ENCODE measurements at regions not wholly inside any gene's neighbourhood (a gene's known extent, or its start where the extent isn't known, plus 50 kb on each side); places are given as distances from the start of the nearest gene placed in this dataset.

- no peaks in the 10 kb centered on the region for H3K27me3 ChIP-seq (ENCODE audit: control insufficient read depth, insufficient read depth, low read length)
- no peak for DNase-seq (ENCODE audit: low read depth in 2 of 2)
- no peaks in the 10 kb centered on the region for H4K20me1 ChIP-seq (ENCODE audit: control insufficient read depth, extremely low read depth, insufficient read depth, low read length)
- H3K9ac ChIP-seq (ENCODE audit: insufficient read depth, low read length) = no peak overlapping the region
- H3K36me3 ChIP-seq (ENCODE audit: control insufficient read depth, insufficient read depth, low read length) = no peaks in the 10 kb centered on the region
- no peaks in the 10 kb centered on the region for H3K4me1 ChIP-seq (ENCODE audit: control insufficient read depth, extremely low read depth, insufficient read depth, low read length)
- no peak overlapping the region for H3K4me3 ChIP-seq (replicated peaks in 1 of 4; ENCODE audit: control extremely low read depth in 1 of 4, insufficient read depth in 1 of 4, low read depth in 3 of 4, low read length in 4 of 4)
- H3K9me3 ChIP-seq (ENCODE audit: control insufficient read depth, insufficient read depth, low read depth, low read length) = no peaks in the 10 kb centered on the region
- no peaks in the 10 kb centered on the region for H3K79me2 ChIP-seq (ENCODE audit: control insufficient read depth, insufficient read depth, low read length)
- no peak overlapping the region for H2AFZ ChIP-seq (ENCODE audit: low read length)
- TF ChIP-seq, protein P1, sequence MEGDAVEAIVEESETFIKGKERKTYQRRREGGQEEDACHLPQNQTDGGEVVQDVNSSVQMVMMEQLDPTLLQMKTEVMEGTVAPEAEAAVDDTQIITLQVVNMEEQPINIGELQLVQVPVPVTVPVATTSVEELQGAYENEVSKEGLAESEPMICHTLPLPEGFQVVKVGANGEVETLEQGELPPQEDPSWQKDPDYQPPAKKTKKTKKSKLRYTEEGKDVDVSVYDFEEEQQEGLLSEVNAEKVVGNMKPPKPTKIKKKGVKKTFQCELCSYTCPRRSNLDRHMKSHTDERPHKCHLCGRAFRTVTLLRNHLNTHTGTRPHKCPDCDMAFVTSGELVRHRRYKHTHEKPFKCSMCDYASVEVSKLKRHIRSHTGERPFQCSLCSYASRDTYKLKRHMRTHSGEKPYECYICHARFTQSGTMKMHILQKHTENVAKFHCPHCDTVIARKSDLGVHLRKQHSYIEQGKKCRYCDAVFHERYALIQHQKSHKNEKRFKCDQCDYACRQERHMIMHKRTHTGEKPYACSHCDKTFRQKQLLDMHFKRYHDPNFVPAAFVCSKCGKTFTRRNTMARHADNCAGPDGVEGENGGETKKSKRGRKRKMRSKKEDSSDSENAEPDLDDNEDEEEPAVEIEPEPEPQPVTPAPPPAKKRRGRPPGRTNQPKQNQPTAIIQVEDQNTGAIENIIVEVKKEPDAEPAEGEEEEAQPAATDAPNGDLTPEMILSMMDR (conservative IDR thresholded peaks at IDR 0.05 in 1 of 2, IDR thresholded peaks at IDR 0.05 in 1 of 2; ENCODE audit: low read depth in 1 of 2, low read length in 2 of 2) = no peak
- no peak for TF ChIP-seq EZH2 (IDR thresholded peaks at IDR 0.05; ENCODE audit: low read length, missing control alignments)
- H3K27ac ChIP-seq (ENCODE audit: insufficient read depth, low read length) = no peak overlapping the region
- H3K4me2 ChIP-seq (ENCODE audit: extremely low read depth, insufficient read depth, low read length) = no peak overlapping the region
These were observed 75.5 kb downstream of the DPRX start for GRCh38 chr19:53707278-53707677.

GRCh38 chr19:53730391-53730790 is 93.7 kb downstream of the NLRP12 start:
- Histone ChIP-seq H3K79me2 (ENCODE audit: control insufficient read depth, insufficient read depth, low read length) (no peaks in the 10 kb centered on the region), H3K27ac (ENCODE audit: insufficient read depth, low read length) (no peak overlapping the region), H3K27me3 (ENCODE audit: control insufficient read depth, insufficient read depth, low read length) (no peaks in the 10 kb centered on the region), H3K9ac (ENCODE audit: insufficient read depth, low read length) (no peak overlapping the region), H4K20me1 (ENCODE audit: control insufficient read depth, extremely low read depth, insufficient read depth, low read length) (no peaks in the 10 kb centered on the region), H2AFZ (ENCODE audit: low read length) (no peak overlapping the region), H3K4me2 (ENCODE audit: extremely low read depth, insufficient read depth, low read length) (no peak overlapping the region), H3K9me3 (ENCODE audit: control insufficient read depth, insufficient read depth, low read depth, low read length) (no peaks in the 10 kb centered on the region), H3K36me3 (ENCODE audit: control insufficient read depth, insufficient read depth, low read length) (no peaks in the 10 kb centered on the region), H3K4me1 (ENCODE audit: control insufficient read depth, extremely low read depth, insufficient read depth, low read length) (no peaks in the 10 kb centered on the region), H3K4me3 (replicated peaks in 1 of 4; ENCODE audit: control extremely low read depth in 1 of 4, insufficient read depth in 1 of 4, low read depth in 3 of 4, low read length in 4 of 4) (no peak overlapping the region)
- TF ChIP-seq EZH2 (IDR thresholded peaks at IDR 0.05; ENCODE audit: low read length, missing control alignments) = no peak
- TF ChIP-seq, protein P1 (conservative IDR thresholded peaks at IDR 0.05 in 1 of 2, IDR thresholded peaks at IDR 0.05 in 1 of 2; ENCODE audit: low read depth in 1 of 2, low read length in 2 of 2) = no peak
- DNase-seq (ENCODE audit: low read depth in 2 of 2) = no peak

All from fibroblast of lung (primary cell).